ENCODE measurements at regions not wholly inside any gene's neighbourhood (a gene's known extent, or its start where the extent isn't known, plus 50 kb on each side); places are given as distances from the start of the nearest gene placed in this dataset.

- no peak for TF ChIP-seq CTCF (IDR thresholded peaks at IDR 0.05)
- TF ChIP-seq POLR2A (IDR thresholded peaks at IDR 0.05), result no peak
Measured at GRCh38 chr10:90412582-90412981, 445.3 kb downstream of the HTR7 start.
